Stomach (tissue), 4 donors: ENCODE measurements at regions not wholly inside any gene's neighbourhood (a gene's known extent, or its start where the extent isn't known, plus 50 kb on each side); places are given as distances from the start of the nearest gene placed in this dataset.

Experiments
- CTCF ChIP-seq, 7 experiments: fragments of 450-650 bp in 4 of 7; fragments of 200-600 bp in 3 of 7; sonication (generic) in 3 of 7; IDR thresholded peaks; one replicate each; pipeline ENCODE4 v1.5.1; 2016 to 2019; ENCODE audit warnings: antibody characterized with exemption in 7 of 7, control low read depth in 2 of 7, mild to moderate bottlenecking in 1 of 7
- EP300 ChIP-seq: sonication (generic); formaldehyde crosslinking; IDR thresholded peaks from one replicate; pipeline ENCODE4 v1.6.1; 2017; ENCODE audit warnings: antibody characterized with exemption
- POLR2A ChIP-seq, 4 donors: fragments of 450-650 bp; IDR thresholded peaks; one replicate each; pipeline ENCODE4 v1.6.1; 2016; ENCODE audit warnings: antibody characterized with exemption in 4 of 4, control low read depth in 2 of 4, mild to moderate bottlenecking in 1 of 4, moderate library complexity in 1 of 4
- POLR2AphosphoS5 ChIP-seq, 3 donors: sonication (generic); formaldehyde crosslinking; IDR thresholded peaks; one replicate each; pipeline ENCODE4 v1.6.1; 2016; ENCODE audit warnings: antibody characterized with exemption in 3 of 3

- TF ChIP-seq CTCF (IDR thresholded peaks at IDR 0.05), result no peak
- TF ChIP-seq POLR2A (IDR thresholded peaks at IDR 0.05), result no peak
- no peak for TF ChIP-seq EP300
- no peak for TF ChIP-seq POLR2AphosphoS5 (IDR thresholded peaks at IDR 0.05)
These were observed 160.2 kb upstream of the RBPJ start for GRCh38 chr4:26160591-26160990.
